AG09319 (cell line): ENCODE measurements at regions not wholly inside any gene's neighbourhood (a gene's known extent, or its start where the extent isn't known, plus 50 kb on each side); places are given as distances from the start of the nearest gene placed in this dataset.

Experiments used
- DNase-seq: peaks from one replicate; pipeline ENCODE4 v3.0.0-alpha.2; 2010; ENCODE audit warnings: low read depth; ENCODE audit errors: extremely low read depth
- CTCF ChIP-seq: IDR thresholded peaks from 2 replicates; pipeline ENCODE4 v1.5.1; 2011; ENCODE audit warnings: low read depth, mild to moderate bottlenecking, inconsistent platforms, low read length, moderate library complexity

DNA sequence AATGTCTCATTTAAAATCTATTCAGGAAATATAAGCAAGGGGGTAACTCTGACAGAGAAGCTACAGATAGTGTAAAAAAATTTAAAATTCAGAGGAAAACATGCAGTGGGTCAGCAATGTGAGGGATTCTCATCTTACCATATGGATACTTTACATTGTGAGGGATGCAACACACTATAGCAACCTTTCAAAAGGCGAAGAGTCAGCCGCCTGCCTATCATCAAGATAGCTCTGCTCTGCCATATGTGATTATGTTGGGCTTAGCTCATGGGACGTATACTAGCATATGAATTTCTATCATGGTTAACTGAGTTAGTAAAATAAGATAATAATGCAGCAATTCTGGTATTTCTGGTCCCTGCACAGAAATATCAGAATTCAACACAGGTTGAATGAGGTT lies 130.9 kb downstream of the MAP3K7 start:
- TF ChIP-seq CTCF, result no peak
- DNase-seq, result no peak

- no peak for TF ChIP-seq CTCF
- DNase-seq, result no peak
Observed at GRCh38 chr6:90454836-90455427, 131.9 kb downstream of the MAP3K7 start.

GRCh38 chr6:90450268-90450953 lies 136.5 kb downstream of the MAP3K7 start:
- no peak for TF ChIP-seq CTCF
- DNase-seq, result no peak

- no peak for DNase-seq
- TF ChIP-seq CTCF, result no peak
Observed at GRCh38 chr6:90449311-90449710, 137.6 kb downstream of the MAP3K7 start.

DNA sequence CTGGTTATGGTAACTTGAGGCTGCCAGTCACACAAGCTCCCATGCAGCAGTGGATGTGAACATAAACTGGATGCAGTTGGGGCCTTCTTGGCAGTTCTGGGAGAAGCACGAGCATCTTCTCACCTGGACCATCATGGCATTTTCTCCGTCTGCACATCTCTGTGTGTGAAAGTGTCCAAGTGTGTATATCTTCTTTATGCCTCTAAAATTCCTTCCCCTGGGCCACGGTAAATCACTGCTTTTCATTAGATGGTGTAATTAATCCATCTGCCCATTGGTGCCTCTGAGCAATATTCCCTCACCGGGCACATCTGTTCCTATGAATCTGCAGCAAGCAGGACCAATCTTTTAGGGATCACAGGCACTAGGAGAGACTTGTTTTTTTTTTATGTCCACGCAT lies 138.0 kb downstream of the MAP3K7 start:
- DNase-seq, result no peak
- no peak for TF ChIP-seq CTCF

- DNase-seq, result no peak
- no peak for TF ChIP-seq CTCF
Observed at GRCh38 chr6:90446164-90446563, 140.7 kb downstream of the MAP3K7 start.

- no peak for DNase-seq
- TF ChIP-seq CTCF, result no peak
Observed at GRCh38 chr6:90445533-90446108, 141.3 kb downstream of the MAP3K7 start.
